ENCODE measurements at regions not wholly inside any gene's neighbourhood (a gene's known extent, or its start where the extent isn't known, plus 50 kb on each side); places are given as distances from the start of the nearest gene placed in this dataset.

- DNase-seq, result no peak
Measured at GRCh38 chrX:40303256-40304077, 205.7 kb upstream of the BCOR start.

GRCh38 chrX:40300286-40300890 is 202.6 kb upstream of the BCOR start:
- DNase-seq, result peak in 1 of 4 experiments; percentile 3

GRCh38 chrX:40299641-40300046 is 201.9 kb upstream of the BCOR start:
- no peak for DNase-seq

GRCh38 chrX:40298572-40299479 is 201.1 kb upstream of the BCOR start:
- no peak for DNase-seq

GRCh38 chrX:40298069-40298468 is 200.3 kb upstream of the BCOR start:
- DNase-seq, result no peak

- no peak for DNase-seq
Measured at GRCh38 chrX:40291553-40291952, 193.8 kb upstream of the BCOR start.

- DNase-seq, result no peak
Measured at GRCh38 chrX:40290517-40290916, 192.8 kb upstream of the BCOR start.

GRCh38 chrX:40285876-40286275 is 188.1 kb upstream of the BCOR start:
- no peak for DNase-seq

GRCh38 chrX:40284852-40285251 is 187.1 kb upstream of the BCOR start:
- no peak for DNase-seq

GRCh38 chrX:40283981-40284380 is 186.2 kb upstream of the BCOR start:
- DNase-seq, result no peak

GRCh38 chrX:40282946-40283660 is 185.3 kb upstream of the BCOR start:
- no peak for DNase-seq

GRCh38 chrX:40282348-40282747 is 184.6 kb upstream of the BCOR start:
- no peak for DNase-seq

- DNase-seq, result no peak
Measured at GRCh38 chrX:40281336-40282005, 183.7 kb upstream of the BCOR start.

GRCh38 chrX:40279762-40280161 is 182.0 kb upstream of the BCOR start:
- DNase-seq, result no peak

GRCh38 chrX:40279091-40279430 is 181.3 kb upstream of the BCOR start:
- DNase-seq, result no peak

- DNase-seq, result no peak
Measured at GRCh38 chrX:40278340-40279090, 180.8 kb upstream of the BCOR start.

GRCh38 chrX:40277672-40278071 is 179.9 kb upstream of the BCOR start:
- no peak for DNase-seq

GRCh38 chrX:40273356-40274050 is 175.7 kb upstream of the BCOR start:
- DNase-seq, result no peak

GRCh38 chrX:40272776-40273175 is 175.0 kb upstream of the BCOR start:
- DNase-seq, result no peak

GRCh38 chrX:40272141-40272540 is 174.4 kb upstream of the BCOR start:
- no peak for DNase-seq

GRCh38 chrX:40268188-40268520 is 170.4 kb upstream of the BCOR start:
- no peak for DNase-seq

All from activated CD4-positive, CD25-positive, alpha-beta regulatory T cell (primary cell).